Left renal pelvis (tissue), 4 donors: ENCODE measurements at regions not wholly inside any gene's neighbourhood (a gene's known extent, or its start where the extent isn't known, plus 50 kb on each side); places are given as distances from the start of the nearest gene placed in this dataset.

Source experiments
- DNase-seq, 4 donors: peaks; one replicate each; pipeline ENCODE4 v3.0.0-alpha.2; 2013; ENCODE audit warnings: low read depth in 4 of 4, low spot score in 3 of 4

- no peak for DNase-seq
These were observed 213.3 kb downstream of the SH3BP4 start for GRCh38 chr2:235165136-235165535.

- DNase-seq = no peak
These were observed 213.8 kb downstream of the SH3BP4 start for GRCh38 chr2:235165631-235166030.

- no peak for DNase-seq
These were observed 216.6 kb downstream of the SH3BP4 start for GRCh38 chr2:235168174-235168979.

- DNase-seq = no peak
These were observed 218.2 kb downstream of the SH3BP4 start for GRCh38 chr2:235170016-235170415.

- no peak for DNase-seq
These were observed 219.0 kb downstream of the SH3BP4 start for GRCh38 chr2:235170536-235171521.

- no peak for DNase-seq
These were observed 219.8 kb downstream of the SH3BP4 start for GRCh38 chr2:235171550-235172031.

GRCh38 chr2:235180642-235181041, 228.8 kb downstream of the SH3BP4 start:
- no peak for DNase-seq

- DNase-seq = no peak
These were observed 232.0 kb downstream of the SH3BP4 start for GRCh38 chr2:235183786-235184185.

- DNase-seq = no peak
These were observed 236.0 kb downstream of the SH3BP4 start for GRCh38 chr2:235187806-235188205.

- no peak for DNase-seq
These were observed 239.7 kb downstream of the SH3BP4 start for GRCh38 chr2:235191486-235191885.

- peak in 1 of 4 donors; percentile 17 for DNase-seq
These were observed 240.2 kb downstream of the SH3BP4 start for GRCh38 chr2:235191978-235192377.

GRCh38 chr2:235194351-235194750, 242.5 kb downstream of the SH3BP4 start:
- DNase-seq = no peak

- no peak for DNase-seq
These were observed 243.0 kb downstream of the SH3BP4 start for GRCh38 chr2:235194836-235195235.

- DNase-seq = no peak
These were observed 244.1 kb downstream of the SH3BP4 start for GRCh38 chr2:235195921-235196320.

- DNase-seq = no peak
These were observed 247.3 kb downstream of the SH3BP4 start for GRCh38 chr2:235199128-235199527.

GRCh38 chr2:235200216-235200615, 248.4 kb downstream of the SH3BP4 start:
- no peak for DNase-seq

GRCh38 chr2:235201756-235202155, 249.9 kb downstream of the SH3BP4 start:
- no peak for DNase-seq

- no peak for DNase-seq
These were observed 253.1 kb downstream of the SH3BP4 start for GRCh38 chr2:235204948-235205347.

- DNase-seq = no peak
These were observed 254.6 kb downstream of the SH3BP4 start for GRCh38 chr2:235206399-235206798.

- no peak for DNase-seq
These were observed 255.3 kb downstream of the SH3BP4 start for GRCh38 chr2:235206980-235207579.

- no peak for DNase-seq
These were observed 259.2 kb downstream of the SH3BP4 start for GRCh38 chr2:235211056-235211455.
